LNCaP clone FGC (cell line): ENCODE measurements at regions not wholly inside any gene's neighbourhood (a gene's known extent, or its start where the extent isn't known, plus 50 kb on each side); places are given as distances from the start of the nearest gene placed in this dataset.

Experiments used
- DNase-seq: peaks from one replicate; pipeline ENCODE4 v3.0.0-alpha.2; 2011; ENCODE audit warnings: low read depth
- H3K4me3 ChIP-seq: 2 replicates; pipeline ENCODE4 v1.5.1; 2011; ENCODE audit warnings: mild to moderate bottlenecking, low read depth, low read length, control low read depth
- CTCF ChIP-seq: IDR thresholded peaks from 2 replicates; pipeline ENCODE4 v1.5.1; 2012; ENCODE audit warnings: mild to moderate bottlenecking; ENCODE audit not compliant: control insufficient read depth, insufficient read depth; ENCODE audit errors: extremely low read depth

GRCh38 chr9:117858561-117858960 is 154.4 kb downstream of the TLR4 start:
- no peak overlapping the region for H3K4me3 ChIP-seq
- no peak for DNase-seq
- TF ChIP-seq CTCF, result no peak

DNA sequence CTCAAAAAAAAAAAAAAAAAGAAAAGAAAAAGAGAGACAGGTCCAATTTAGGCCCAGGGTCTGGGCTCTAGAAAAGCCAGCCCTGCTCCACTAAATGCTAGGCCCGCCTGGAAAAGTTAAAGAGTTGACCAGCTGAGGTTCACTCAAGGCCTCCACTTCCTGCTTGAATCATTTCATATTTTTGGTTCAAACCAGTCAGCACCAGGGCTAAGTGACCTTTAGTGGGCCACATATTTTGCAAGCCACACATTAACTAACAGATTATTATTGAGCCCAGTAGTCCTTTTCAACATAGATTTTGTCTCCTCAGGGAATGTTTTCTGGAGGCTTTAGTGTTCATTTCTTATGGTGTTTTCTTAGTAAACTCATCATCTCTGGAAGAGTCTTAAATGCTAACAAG is 156.6 kb downstream of the TLR4 start:
- DNase-seq, result no peak
- no peak for TF ChIP-seq CTCF
- no peak overlapping the region for H3K4me3 ChIP-seq

GRCh38 chr9:117864385-117865057 is 160.3 kb downstream of the TLR4 start:
- no peak overlapping the region for H3K4me3 ChIP-seq
- TF ChIP-seq CTCF, result no peak
- no peak for DNase-seq

DNA sequence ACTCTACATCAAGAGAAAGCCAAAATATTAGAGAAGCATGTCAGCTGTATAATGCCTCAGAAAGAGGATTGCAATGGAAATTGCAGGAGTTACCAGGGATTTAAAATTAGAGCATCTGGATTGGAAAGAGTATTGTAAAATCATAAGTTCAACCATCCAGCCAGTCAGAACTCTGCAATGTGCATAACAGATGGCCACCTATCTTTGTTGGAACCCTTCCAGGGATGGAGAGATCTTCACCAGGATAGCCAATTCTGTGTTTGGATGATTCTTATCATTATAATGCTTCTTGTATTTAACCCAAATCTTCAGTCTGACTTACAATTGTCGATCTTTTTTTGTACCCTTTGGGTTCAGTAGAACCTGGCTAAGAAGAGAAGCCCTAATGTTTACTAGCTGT is 164.4 kb downstream of the TLR4 start:
- DNase-seq, result no peak
- no peak for TF ChIP-seq CTCF
- no peak overlapping the region for H3K4me3 ChIP-seq

GRCh38 chr9:117869287-117869686 is 165.1 kb downstream of the TLR4 start:
- DNase-seq, result no peak
- H3K4me3 ChIP-seq, result no peak overlapping the region
- TF ChIP-seq CTCF, result no peak

GRCh38 chr9:117869712-117870111 is 165.5 kb downstream of the TLR4 start:
- TF ChIP-seq CTCF, result no peak
- DNase-seq, result no peak
- no peak overlapping the region for H3K4me3 ChIP-seq

DNA sequence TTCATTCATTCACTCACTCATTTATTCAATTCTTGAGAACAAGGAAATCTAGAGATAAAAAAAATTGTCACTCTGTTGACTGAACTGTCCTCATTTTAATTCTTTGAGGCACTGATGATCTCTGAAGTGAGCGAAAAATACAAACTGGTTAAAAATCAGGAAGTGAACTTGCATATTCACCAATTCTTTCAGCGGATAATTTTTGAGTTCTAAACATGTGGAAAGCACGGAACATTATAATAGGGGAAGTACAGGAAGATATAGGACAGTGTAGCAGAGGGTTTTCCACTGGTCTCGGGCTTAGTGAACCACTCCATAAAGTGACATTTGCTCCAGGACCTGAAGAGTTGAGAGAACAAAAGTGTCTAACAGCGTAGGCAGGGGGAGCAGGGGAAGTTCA is 169.5 kb downstream of the TLR4 start:
- no peak for TF ChIP-seq CTCF
- no peak for DNase-seq
- no peak overlapping the region for H3K4me3 ChIP-seq
